GM21360 (cell line): ENCODE measurements at regions not wholly inside any gene's neighbourhood (a gene's known extent, or its start where the extent isn't known, plus 50 kb on each side); places are given as distances from the start of the nearest gene placed in this dataset.

Source experiments
- ATAC-seq: cut with Tn5 transposase; IDR thresholded peaks from one replicate; pipeline ENCODE4 v1.9.1; 2021; ENCODE audit warnings: mild to moderate bottlenecking, moderate library complexity; ENCODE audit not compliant: unreplicated experiment

DNA sequence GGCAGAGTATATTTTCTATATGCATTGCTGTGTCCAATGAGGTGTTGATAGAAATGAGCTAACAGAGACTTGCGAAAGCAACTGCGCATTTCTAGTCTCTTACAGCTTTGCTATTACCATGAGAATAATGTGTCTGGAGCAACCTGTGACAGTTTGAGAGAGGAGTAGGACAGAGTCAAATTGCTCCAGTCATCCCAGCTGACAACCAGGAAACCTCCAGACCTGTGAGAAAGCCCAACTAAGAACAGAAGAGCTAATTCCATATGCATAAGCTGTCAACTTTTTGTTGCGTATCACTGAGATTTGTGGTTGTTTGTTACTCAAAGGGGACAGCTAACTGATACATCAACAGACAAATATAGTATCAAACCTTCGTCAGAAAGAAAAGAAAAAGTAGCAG is 354.1 kb upstream of the LRRC7 start:
- ATAC-seq = no peak

DNA sequence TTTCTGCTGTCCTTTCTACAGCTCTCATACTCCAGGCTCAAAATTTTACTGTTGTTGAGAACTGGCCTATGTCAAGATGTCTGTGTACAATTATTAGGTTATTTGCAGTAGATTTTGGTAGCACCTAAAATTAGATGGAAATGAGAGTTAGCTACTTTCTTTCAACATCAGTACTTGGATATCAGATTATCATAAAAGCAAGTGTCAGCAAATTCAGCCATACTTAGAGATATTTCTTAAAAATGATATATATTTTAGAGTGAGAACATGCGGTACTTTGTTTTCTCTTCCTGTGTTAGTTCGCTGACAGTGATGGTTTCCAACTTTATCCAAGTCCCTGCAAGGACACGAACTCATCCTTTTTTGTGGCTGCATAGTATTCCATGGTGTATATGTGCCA is 351.8 kb upstream of the LRRC7 start:
- no peak for ATAC-seq

DNA sequence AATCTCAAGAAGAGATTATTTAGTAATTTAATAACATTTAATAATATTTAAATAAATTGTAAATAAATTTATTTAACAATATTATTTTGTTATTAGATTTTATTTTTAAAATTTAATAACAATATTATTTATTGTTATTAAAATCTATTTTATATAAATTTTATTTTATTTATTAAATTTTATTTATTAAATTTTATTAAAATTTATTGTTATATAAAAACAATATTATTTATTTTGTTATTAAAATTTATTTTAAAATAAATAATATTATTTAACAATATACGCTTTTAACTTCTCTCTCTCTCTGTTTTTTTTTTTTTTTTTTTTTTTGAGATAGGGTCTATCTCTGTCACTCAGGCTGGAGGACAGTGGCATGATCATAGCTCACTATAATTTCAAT is 347.1 kb upstream of the LRRC7 start:
- ATAC-seq = no peak

DNA sequence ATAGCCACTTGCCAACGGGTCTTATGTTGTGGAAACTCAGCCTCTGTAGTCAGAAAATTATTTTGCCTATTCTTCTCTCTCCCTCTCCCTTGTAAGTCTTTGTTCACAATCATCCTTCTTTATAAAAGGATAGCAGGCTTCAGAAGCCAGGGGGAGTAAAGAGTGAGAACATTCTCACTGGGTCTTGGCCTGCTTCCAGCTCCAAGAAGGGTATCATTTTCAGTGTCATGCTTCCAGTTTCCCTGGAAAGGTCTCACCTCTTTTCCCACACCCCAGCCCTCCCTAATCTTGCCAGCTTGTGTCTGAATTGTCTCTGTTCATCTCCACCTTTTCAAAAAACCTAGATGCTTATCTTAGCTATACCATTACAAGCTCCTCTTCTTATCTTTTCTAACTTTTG is 346.2 kb upstream of the LRRC7 start:
- ATAC-seq = no peak

DNA sequence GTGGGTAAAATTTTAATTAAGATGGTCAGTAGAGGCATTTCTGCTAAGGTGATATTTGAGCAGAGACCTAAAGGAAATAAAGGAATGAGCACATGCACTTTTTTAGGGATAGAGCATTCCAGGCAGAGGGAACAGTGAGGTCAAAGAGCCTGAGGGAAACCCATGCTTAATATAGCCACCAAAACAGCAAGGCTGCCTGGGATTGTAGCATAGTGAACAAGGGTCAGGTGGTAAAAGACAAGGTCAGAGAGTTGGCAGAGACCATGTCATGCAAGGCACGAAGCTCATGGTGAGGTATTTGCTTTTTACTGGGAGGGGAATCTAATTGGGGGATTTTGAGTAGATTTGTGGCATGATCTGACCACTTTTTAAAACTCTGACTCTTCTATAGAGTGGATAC is 344.6 kb upstream of the LRRC7 start:
- no peak for ATAC-seq

DNA sequence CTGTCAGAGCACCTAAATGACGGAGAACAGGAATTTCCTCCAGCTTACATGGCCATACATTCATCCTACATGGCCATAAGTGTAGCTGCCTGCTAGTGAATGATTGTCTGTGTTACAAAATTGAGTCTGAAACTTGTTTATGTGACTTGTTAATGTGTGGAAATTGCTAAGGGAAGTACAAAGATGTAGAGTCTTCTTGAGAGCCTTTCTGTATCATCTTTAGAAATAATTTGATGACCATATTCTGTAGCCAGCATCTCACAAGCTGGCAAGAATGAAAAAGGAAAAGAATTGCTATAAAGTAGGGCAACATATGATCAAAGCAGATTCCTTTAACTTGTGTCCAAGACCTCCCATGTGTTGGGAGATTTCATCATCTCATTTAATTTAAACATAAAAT is 339.2 kb upstream of the LRRC7 start:
- no peak for ATAC-seq

DNA sequence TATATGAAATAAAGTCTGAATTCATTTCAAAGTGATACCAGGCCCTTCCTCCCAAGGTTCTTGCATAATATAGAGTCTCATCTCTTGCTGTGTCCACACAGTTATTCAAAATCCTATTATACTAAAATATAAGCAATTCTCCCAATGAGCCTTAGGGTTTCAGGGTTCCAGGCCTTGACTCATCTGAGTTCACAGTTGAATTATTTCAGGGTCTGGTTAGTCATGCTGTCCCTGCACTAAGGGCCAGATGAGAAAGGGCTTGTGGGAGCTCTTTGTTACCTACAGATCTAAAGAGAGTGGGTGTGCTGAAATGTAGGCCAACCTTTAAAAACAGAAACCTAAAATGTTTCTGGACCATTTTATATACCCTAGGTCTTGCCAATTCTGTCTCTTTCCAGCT is 337.5 kb upstream of the LRRC7 start:
- no peak for ATAC-seq

DNA sequence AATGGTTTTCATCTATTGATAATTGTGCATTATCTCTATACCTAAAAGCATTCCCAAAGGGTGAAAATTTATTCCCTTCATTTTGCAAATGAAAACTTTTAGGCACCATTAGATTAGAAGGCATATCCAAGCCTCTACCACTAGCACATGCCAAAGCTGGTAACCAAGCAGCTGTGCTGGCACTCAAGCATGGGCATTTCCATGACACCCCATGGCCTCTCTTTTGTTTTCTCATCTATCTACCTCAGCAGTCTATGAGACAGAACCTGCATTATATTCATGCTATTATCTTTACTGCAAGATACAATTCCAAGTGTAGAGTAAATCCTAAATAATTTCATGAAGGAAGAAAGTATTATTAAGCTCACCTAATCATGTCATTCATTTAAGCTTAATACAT is 334.3 kb upstream of the LRRC7 start:
- ATAC-seq = no peak

DNA sequence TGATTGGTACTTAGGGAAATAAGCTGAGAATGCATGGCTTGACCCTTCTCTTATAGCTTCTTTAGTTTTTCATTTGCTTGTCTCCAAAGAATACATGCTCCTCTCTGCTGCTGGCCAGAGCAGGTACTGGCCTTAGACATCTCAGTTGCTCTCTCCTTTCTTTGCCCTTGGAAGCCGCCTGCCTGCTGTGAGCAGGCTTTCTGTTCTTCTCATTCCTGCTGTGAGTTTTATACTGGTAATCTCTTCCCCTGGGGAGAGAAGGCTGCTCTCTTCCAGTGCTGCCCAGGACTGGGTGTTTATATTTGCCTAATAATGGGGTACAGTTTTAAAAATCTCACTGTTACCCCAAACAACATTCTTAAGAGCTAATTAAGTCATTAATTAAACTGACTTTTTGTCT is 323.5 kb upstream of the LRRC7 start:
- ATAC-seq = no peak

DNA sequence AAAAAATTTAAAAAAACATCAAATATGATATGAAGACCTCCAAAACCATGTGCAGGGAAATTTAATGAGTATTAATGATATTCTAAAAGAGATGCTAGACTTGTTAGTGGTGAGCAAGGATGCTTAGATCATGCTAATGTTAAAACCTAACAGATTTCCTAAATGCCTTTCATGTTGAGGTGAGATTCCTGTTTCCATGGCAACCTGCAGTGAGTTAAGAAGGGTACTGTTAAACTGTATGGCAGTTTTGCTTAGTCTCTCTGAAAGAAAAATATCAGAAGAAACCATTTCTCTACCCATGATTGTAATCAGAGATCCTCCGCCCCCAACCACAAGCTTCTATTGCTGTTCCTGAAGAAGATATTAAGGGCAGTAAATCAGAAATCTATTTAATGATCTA is 321.6 kb upstream of the LRRC7 start:
- ATAC-seq = no peak

DNA sequence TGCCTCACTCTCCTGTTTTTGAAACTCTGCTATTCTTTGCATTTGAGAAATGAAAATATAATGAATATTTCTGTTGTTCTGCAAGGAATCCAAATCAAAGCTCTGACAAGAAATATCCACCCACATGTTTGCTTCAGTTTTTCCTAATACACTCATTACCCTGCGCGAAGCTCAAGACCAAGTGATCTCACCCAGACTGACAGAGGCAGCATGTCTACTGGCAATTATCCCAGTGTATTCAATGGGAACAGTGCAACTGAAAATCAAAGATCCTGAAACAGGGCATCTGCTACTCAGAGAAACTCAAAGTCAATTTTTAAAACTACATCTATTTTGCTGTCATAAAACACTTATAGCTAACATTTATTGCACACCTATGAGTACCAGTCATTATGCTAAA is 321.0 kb upstream of the LRRC7 start:
- no peak for ATAC-seq

DNA sequence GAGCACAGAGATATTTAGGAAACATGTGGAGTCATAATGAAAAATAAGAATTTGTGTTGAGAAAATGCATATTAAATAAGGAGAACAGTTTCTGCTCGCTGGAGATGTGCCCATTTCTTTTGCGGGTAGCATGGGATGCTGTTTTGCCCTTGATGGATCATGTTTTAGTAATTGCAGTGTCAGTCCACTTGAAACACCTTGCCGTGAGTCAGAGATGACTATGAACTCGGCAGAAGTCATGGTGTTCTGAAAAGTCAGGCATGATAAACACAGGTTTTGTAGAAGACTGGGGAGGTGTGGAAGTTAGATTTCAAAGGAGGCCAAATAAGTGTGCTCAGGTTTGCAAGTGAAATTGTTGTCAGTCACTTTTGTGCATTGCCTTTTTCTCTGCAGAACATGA is 315.0 kb upstream of the LRRC7 start:
- ATAC-seq = no peak

DNA sequence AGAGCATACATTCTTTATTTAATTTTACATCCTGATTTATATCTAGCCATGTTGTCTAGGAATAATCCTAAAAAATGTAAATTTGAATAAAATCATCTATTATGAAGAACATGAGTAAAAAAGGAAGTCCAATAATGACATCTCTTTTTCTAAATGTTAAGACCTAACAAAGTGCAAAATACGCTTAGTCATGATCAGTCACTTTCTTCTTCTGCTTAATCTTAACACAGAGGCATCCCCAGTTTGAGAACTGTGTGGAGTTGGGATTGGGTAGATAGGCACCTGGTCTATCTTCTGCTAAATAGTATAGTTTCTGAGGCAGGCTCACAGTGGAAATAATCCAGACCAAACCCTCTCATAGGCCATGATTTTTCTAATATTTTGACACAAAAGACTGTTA is 311.7 kb upstream of the LRRC7 start:
- no peak for ATAC-seq

DNA sequence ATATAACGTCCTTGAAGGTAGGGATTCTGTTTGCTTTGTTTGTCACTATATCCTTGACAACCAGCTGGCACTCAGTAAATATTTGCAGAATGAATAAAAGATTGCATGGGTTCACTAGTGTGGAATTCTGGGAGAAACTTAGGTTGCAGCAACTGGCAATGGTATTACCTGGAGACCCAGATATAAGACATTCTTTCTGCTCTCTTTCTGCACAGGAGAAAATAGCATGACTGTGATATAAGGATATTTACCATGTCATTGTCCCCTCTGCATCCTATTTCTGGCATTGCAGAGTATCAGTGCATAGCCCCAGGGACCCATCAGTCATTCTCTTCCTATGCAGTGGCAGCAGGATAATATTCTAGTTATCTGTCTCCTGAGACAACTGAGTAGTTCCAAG is 308.9 kb upstream of the LRRC7 start:
- ATAC-seq = no peak

DNA sequence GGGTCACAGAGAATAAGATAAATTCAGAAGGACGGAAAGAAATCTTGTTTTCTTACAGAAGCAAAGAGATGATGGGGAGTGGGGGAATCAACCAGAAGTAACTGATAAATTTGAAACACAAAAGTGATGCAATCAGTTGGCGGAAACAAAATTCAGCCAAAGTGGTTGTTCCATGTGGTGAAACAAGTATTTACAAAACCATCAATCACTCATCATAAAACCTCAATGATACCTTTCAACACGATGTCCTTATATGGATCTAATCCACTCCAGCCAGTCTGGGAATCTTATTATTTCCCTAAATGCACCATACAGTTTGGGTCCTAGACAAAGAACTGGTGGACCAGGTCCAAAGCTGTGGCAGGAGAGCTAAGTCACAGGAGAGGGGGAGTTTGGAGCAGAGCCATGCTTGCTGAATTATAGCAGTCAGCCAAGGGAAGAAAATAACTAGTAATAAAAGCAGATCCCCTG is 303.8 kb upstream of the LRRC7 start:
- no peak for ATAC-seq

DNA sequence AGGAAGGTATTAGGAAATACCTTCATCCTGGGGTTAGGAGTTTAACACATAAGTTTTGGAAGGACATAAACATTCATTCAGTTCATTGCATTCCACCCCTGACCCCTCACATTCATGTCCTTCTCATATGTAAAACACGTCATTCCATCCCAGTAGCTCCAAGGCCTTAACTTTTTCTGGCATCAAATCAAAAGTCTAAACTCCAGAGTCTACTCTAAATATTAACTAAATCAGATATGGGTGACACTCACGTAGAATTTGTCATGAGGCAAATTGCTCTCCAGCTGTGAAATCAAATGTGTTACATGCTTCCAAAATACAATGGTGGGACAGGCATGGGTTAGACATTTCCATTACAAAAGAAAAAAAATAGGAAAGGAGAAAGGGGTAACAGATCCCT is 298.2 kb upstream of the LRRC7 start:
- ATAC-seq = no peak

DNA sequence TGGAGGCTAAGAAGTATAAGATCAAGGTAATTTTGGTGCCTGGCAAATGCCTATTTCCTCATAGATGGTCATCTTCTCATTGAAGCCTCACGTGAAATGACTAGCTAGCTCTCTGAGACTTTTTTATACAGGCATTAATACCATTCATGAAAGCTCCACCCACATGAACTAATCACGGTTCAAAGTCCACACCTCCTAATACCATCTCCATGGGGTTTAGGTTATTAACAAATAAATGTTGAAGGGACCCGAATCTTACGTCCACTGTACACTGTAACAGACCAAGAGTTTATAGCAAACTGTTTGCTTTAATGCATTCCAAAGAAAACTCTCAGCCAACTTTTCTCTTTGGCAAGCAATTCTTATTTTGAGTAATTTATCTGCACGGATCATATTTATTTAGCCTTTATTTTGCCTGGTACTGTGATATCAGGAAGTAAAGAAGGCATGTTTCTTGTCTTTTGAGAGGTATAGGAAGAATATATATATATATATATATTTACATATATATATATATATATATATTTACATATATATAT is 296.1 kb upstream of the LRRC7 start:
- ATAC-seq = no peak

DNA sequence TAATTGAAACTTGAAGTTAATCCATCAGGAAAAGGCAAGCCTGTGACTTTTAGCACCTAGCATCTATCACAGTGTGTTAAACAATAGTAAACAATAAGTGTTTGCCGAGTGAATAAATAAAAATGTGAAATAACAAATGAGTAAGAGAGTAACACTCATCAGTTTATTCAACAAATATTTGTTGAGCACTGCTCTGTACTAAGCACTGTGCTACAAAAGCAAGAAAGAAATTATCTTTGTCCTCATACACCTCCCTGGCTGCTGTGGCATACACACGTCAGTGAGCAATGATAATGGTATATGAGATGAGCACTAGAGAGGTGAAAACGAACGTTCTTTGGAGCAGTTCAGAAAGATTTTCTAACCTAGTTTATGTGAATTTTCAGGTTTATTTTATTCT is 295.0 kb upstream of the LRRC7 start:
- no peak for ATAC-seq

DNA sequence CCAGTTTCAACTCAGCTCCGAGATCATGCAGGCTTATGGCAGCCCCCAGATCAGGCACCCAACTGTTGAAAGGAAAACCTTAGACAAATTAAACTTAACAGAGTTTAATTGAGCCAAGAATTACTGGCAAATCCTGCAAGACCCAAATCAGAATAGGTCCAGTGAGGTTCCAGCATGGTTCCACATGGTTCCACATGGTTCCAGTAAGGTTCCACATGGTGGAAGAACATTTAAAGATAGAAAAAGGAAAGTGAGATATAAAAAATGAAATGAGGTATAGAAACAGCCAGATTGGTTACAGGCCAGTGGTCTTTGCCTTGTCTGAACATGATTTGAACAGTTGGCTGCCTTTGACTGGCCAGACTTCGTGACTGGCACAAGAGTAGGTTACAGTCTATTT is 288.8 kb upstream of the LRRC7 start:
- ATAC-seq = no peak

DNA sequence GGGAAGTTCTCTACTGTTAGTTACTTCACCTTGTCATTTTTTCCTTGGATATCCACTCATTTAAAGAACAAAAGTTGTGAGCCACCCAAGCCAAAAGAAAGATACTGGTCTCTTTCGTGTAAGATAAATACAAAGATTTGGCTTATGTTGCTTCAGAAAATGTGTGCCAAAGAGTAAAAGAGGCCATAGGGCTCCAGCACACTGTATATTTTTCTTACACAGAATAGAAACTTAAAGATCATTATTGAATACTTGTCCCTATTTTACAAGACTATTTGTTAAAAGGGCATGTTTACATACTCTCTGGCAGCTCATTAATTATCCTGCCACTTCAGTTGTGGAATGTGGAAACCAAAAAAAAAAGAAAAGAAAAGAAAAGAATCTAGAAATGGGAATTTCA is 284.2 kb upstream of the LRRC7 start:
- ATAC-seq = no peak

DNA sequence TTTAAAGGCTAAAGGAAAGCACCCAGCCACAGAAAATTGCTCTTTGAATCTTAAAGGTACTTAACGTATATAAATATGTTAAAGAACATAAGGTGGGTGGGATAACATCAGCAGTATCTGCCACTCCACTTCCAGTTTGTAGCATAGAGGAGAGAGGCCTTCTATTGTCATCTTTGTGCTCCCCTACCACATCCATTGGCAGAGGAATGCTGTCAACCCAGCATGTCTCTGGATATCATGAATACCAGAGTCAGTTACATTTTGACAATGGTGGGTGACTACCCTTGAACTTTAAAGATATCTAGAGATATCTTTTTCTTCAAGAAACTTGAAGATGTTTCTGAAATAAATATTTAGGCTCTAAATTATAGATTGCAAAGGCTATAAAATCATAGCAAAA is 283.2 kb upstream of the LRRC7 start:
- ATAC-seq = no peak

DNA sequence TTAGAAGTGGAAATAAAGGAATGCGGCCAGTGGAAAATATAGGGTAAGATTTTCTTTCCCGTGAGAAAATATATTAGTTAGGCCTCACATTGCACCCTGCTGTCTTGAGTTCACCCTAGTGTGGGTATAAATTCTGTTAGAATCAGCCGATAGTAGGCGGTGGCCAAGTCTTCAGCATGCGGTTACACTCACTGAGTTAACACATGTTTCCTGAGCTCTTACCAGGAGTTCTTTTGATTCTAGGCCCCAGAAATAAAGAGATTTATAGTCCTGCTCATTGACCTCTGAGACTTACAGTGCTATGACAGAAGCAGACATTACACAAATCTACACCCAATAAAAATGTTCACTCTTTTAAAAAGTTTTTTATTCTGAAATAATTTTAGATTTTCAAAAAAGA is 279.3 kb upstream of the LRRC7 start:
- no peak for ATAC-seq

DNA sequence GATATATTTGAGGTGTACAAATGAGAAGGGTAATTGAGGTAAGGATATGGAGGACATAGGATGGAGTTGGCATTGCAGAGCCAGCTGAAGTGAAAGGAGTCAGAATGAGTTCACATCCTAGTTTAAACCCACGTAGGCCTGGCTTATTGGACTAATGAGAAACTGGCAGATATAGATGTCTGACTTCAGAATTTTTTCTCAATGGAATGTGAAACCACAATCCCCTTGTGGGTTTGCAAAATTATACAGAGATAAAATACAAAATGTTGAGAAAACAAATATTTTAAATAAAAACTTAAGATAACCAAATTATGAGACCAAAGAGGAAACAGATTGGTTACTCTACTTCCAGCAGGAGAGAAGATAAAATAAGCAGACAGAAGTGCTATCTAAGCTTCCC is 277.4 kb upstream of the LRRC7 start:
- ATAC-seq = no peak

DNA sequence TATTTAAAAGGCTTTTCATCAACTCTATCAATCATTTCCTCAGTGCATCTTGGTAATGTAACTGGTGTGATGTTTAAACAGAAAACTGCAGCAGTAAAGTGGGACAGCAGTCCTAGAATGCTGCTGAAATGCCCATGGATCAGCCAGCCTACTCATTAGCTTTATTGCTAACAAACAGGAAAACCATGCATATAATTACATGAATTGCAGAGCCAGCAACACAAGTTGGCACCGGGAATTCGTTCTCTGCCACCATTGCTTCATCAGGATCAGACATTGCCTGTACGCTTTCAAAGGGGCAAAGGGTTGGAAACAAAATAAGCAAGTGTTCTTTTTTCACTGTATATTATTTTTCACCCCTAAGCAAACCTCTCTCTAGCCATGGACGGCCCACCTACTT is 276.2 kb upstream of the LRRC7 start:
- ATAC-seq = no peak
